ENCODE measurements at regions not wholly inside any gene's neighbourhood (a gene's known extent, or its start where the extent isn't known, plus 50 kb on each side); places are given as distances from the start of the nearest gene placed in this dataset.

DNA sequence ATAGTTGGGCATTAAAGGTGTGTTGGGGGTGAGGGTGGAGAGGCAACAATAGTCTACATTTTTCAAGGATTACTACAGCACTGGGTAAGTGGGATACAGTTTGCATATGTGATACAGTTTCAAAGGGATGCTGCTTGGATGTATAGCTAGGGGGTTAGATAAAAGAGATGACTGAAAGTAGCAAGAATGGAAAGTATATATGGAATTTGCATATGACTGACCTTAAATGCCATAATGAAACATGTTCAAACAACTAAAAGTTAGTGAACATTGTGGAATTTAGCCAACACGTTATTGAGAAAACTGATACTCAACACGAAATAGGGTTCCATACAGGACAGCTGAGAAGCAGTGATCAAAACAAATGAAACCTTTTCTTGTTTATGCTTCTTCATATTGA is 124.8 kb upstream of the CHRM3 start:
- no peaks in the 10 kb centered on the region for H3K79me2 ChIP-seq (ENCODE audit: insufficient read depth, low read length)
- no peak overlapping the region for H4K8ac ChIP-seq (replicated peaks; ENCODE audit: insufficient read length, low read depth, low read length)
- no peak overlapping the region for H3T11ph ChIP-seq (ENCODE audit: low read length)
- no peak overlapping the region for H3K4ac ChIP-seq (ENCODE audit: low read depth, low read length)
- no peak overlapping the region for H3K56ac ChIP-seq (ENCODE audit: insufficient read length, low read depth, low read length)
- no peaks in the 10 kb centered on the region for H3K79me1 ChIP-seq (ENCODE audit: insufficient read depth, low read depth, low read length, poor library complexity, severe bottlenecking)
- no peak overlapping the region for H2BK12ac ChIP-seq (ENCODE audit: insufficient read length, low read depth, low read length)
- no peaks in the 10 kb centered on the region for H3K4me1 ChIP-seq (ENCODE audit: insufficient read depth, low read length)
- no peak overlapping the region for H3K18ac ChIP-seq (ENCODE audit: insufficient read length, low read depth, low read length)
- H2AFZ ChIP-seq (ENCODE audit: low read length), result no peak overlapping the region
- no peak overlapping the region for H2BK5ac ChIP-seq (ENCODE audit: insufficient read length, low read length)
- H3K4me2 ChIP-seq (ENCODE audit: insufficient read depth, insufficient read length, low read length), result no peak overlapping the region
- no peak overlapping the region for H3K23ac ChIP-seq (ENCODE audit: insufficient read length, low read depth, low read length)
- peaks cover 5 to 14% (median 9%) of the 10 kb centered on the region in 3 experiments; a peak in 5 of 7 replicates for H3K36me3 Mint-ChIP-seq (ENCODE audit: insufficient read depth in 1 of 3, low read depth in 3 of 3)
- H3K27me3 Mint-ChIP-seq (ENCODE audit: low read depth), result no peaks in the 10 kb centered on the region
- H3K4me1 Mint-ChIP-seq, result peaks cover 0 to 9% of the 10 kb centered on the region in 2 experiments; a peak in 2 of 4 replicates
- no peak overlapping the region for H2AK5ac ChIP-seq (ENCODE audit: insufficient read length, low read length)
- no peak overlapping the region for H4K91ac ChIP-seq (ENCODE audit: insufficient read length, low read depth, low read length)
- no peak overlapping the region for H3K4me3 Mint-ChIP-seq
- no peaks in the 10 kb centered on the region for H3K27me3 ChIP-seq (ENCODE audit: insufficient read depth, low read length)
- H3K27ac Mint-ChIP-seq, result no peak overlapping the region
- H2BK120ac ChIP-seq (ENCODE audit: low read depth, low read length, poor library complexity, severe bottlenecking), result no peak overlapping the region
- no peak overlapping the region for H2BK20ac ChIP-seq (ENCODE audit: low read depth, low read length, poor library complexity, severe bottlenecking)
- H2BK15ac ChIP-seq (ENCODE audit: low read depth, low read length), result no peak overlapping the region
- no peak for DNase-seq
- H3K9me3 Mint-ChIP-seq, result peaks cover 8 to 9% of the 10 kb centered on the region in 2 experiments
- H3K27ac ChIP-seq (ENCODE audit: insufficient read length, low read depth, low read length), result no peak overlapping the region
- no peak overlapping the region for H4K5ac ChIP-seq (ENCODE audit: insufficient read length, low read depth, low read length)
- no peaks in the 10 kb centered on the region for H3K9me3 ChIP-seq (ENCODE audit: control insufficient read depth, low read depth, low read length)
- WGBS (ENCODE audit: extremely low coverage, insufficient read length, low lambda C conversion rate), result no CpG with 5 or more reads among the region's 2 CpGs
- no peak overlapping the region for H3K14ac ChIP-seq (ENCODE audit: insufficient read depth, low read length)
- no peaks in the 10 kb centered on the region for H3K23me2 ChIP-seq (ENCODE audit: insufficient read length, low read depth, low read length, poor library complexity, severe bottlenecking)
- no peaks in the 10 kb centered on the region for H4K20me1 ChIP-seq (ENCODE audit: control insufficient read depth, insufficient read depth, insufficient read length)
- TF ChIP-seq, protein P1, sequence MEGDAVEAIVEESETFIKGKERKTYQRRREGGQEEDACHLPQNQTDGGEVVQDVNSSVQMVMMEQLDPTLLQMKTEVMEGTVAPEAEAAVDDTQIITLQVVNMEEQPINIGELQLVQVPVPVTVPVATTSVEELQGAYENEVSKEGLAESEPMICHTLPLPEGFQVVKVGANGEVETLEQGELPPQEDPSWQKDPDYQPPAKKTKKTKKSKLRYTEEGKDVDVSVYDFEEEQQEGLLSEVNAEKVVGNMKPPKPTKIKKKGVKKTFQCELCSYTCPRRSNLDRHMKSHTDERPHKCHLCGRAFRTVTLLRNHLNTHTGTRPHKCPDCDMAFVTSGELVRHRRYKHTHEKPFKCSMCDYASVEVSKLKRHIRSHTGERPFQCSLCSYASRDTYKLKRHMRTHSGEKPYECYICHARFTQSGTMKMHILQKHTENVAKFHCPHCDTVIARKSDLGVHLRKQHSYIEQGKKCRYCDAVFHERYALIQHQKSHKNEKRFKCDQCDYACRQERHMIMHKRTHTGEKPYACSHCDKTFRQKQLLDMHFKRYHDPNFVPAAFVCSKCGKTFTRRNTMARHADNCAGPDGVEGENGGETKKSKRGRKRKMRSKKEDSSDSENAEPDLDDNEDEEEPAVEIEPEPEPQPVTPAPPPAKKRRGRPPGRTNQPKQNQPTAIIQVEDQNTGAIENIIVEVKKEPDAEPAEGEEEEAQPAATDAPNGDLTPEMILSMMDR (conservative IDR thresholded peaks at IDR 0.05), result no peak
- H3K9ac ChIP-seq (ENCODE audit: extremely low read depth, insufficient read length, low read length), result no peak overlapping the region
